Endothelial cell (in vitro differentiated cells): ENCODE measurements at regions not wholly inside any gene's neighbourhood (a gene's known extent, or its start where the extent isn't known, plus 50 kb on each side); places are given as distances from the start of the nearest gene placed in this dataset.

Source experiments
- DNase-seq: peaks from one replicate; pipeline ENCODE4 v3.0.0; 2021; ENCODE audit warnings: low spot score
- H3K27ac Mint-ChIP-seq: one replicate; pipeline ENCODE4 v1.8.0; 2021; ENCODE audit warnings: mixed read lengths, inconsistent platforms; ENCODE audit not compliant: unreplicated experiment
- H3K27me3 Mint-ChIP-seq: one replicate; pipeline ENCODE4 v1.8.0; 2021; ENCODE audit warnings: mild to moderate bottlenecking, moderate library complexity, mixed read lengths, inconsistent platforms; ENCODE audit not compliant: unreplicated experiment
- H3K36me3 Mint-ChIP-seq: one replicate; pipeline ENCODE4 v1.8.0; 2021; ENCODE audit warnings: mild to moderate bottlenecking, low read depth, mixed read lengths, inconsistent platforms; ENCODE audit not compliant: unreplicated experiment
- H3K4me1 Mint-ChIP-seq: one replicate; pipeline ENCODE4 v1.8.0; 2021; ENCODE audit warnings: mild to moderate bottlenecking, mixed read lengths, inconsistent platforms; ENCODE audit not compliant: unreplicated experiment
- H3K4me3 Mint-ChIP-seq: one replicate; pipeline ENCODE4 v1.8.0; 2021; ENCODE audit warnings: mild to moderate bottlenecking, mixed read lengths, inconsistent platforms; ENCODE audit not compliant: unreplicated experiment
- H3K9me3 Mint-ChIP-seq: one replicate; pipeline ENCODE4 v1.8.0; 2021; ENCODE audit warnings: mixed read lengths, inconsistent platforms; ENCODE audit not compliant: unreplicated experiment
- CTCF ChIP-seq: fragments of 200-600 bp; sonication (generic); IDR thresholded peaks from one replicate; pipeline ENCODE4 v1.5.0; 2021; ENCODE audit warnings: antibody characterized with exemption; ENCODE audit not compliant: unreplicated experiment

- Mint-ChIP-seq H3K4me1 (no peaks in the 10 kb centered on the region), H3K4me3 (no peak overlapping the region), H3K27me3 (no peaks in the 10 kb centered on the region), H3K9me3 (no peaks in the 10 kb centered on the region), H3K36me3 (no peaks in the 10 kb centered on the region), H3K27ac (no peak overlapping the region)
- TF ChIP-seq CTCF = no peak
- no peak for DNase-seq
These were observed 86.3 kb upstream of the CNIH3 start for GRCh38 chr1:224529844-224530243.

- DNase-seq = no peak
- no peaks in the 10 kb centered on the region for H3K9me3 Mint-ChIP-seq
- TF ChIP-seq CTCF = no peak
- peaks cover under 1% of the 10 kb centered on the region for H3K27me3 Mint-ChIP-seq
- H3K4me3 Mint-ChIP-seq = no peak overlapping the region
- no peaks in the 10 kb centered on the region for H3K4me1 Mint-ChIP-seq
- no peak overlapping the region for H3K27ac Mint-ChIP-seq
- H3K36me3 Mint-ChIP-seq = no peaks in the 10 kb centered on the region
These were observed 82.6 kb upstream of the CNIH3 start for GRCh38 chr1:224533517-224533916.

GRCh38 chr1:224534731-224535130 lies 81.4 kb upstream of the CNIH3 start:
- Mint-ChIP-seq H3K4me1 (no peaks in the 10 kb centered on the region), H3K9me3 (no peaks in the 10 kb centered on the region), H3K27me3 (peaks cover 3% of the 10 kb centered on the region), H3K4me3 (no peak overlapping the region), H3K36me3 (no peaks in the 10 kb centered on the region), H3K27ac (no peak overlapping the region)
- TF ChIP-seq CTCF = no peak
- DNase-seq = no peak

GRCh38 chr1:224535641-224536040 lies 80.5 kb upstream of the CNIH3 start:
- Mint-ChIP-seq H3K4me1 (no peaks in the 10 kb centered on the region), H3K36me3 (no peaks in the 10 kb centered on the region), H3K9me3 (no peaks in the 10 kb centered on the region), H3K27me3 (peaks cover 3% of the 10 kb centered on the region), H3K4me3 (no peak overlapping the region), H3K27ac (no peak overlapping the region)
- no peak for TF ChIP-seq CTCF
- DNase-seq = no peak

GRCh38 chr1:224539971-224540370 lies 76.1 kb upstream of the CNIH3 start:
- TF ChIP-seq CTCF = no peak

More at GRCh38 chr1:224539971-224540370, 76.1 kb upstream of the CNIH3 start:
- H3K9me3 Mint-ChIP-seq = no peaks in the 10 kb centered on the region
- H3K4me1 Mint-ChIP-seq = peaks cover 9% of the 10 kb centered on the region
- peaks cover 3% of the 10 kb centered on the region for H3K27me3 Mint-ChIP-seq
- DNase-seq = no peak
- H3K36me3 Mint-ChIP-seq = peaks cover 4% of the 10 kb centered on the region
- H3K4me3 Mint-ChIP-seq = no peak overlapping the region
- no peak overlapping the region for H3K27ac Mint-ChIP-seq
